GM23338 (cell line): ENCODE measurements at regions not wholly inside any gene's neighbourhood (a gene's known extent, or its start where the extent isn't known, plus 50 kb on each side); places are given as distances from the start of the nearest gene placed in this dataset.

Experiments
- CREB1 ChIP-seq: fragments of 250-450 bp; sonication (Bioruptor Pico); IDR thresholded peaks from 2 replicates; pipeline ENCODE4 v1.5.0; 2020; ENCODE audit warnings: low read depth, mild to moderate bottlenecking, moderate library complexity
- CTCF ChIP-seq, 2 experiments: fragments of 200-600 bp in 1 of 2; sonication (generic) in 1 of 2; conservative IDR thresholded peaks; 2 replicates each; pipeline versions ENCODE4 v1.5.1 to v1.6.1; 2016 to 2017; ENCODE audit warnings: antibody characterized with exemption in 2 of 2, low read depth in 2 of 2, mild to moderate bottlenecking in 2 of 2, moderate library complexity in 1 of 2
- EZH2 ChIP-seq: fragments of 200-600 bp; sonication (generic); IDR thresholded peaks from one replicate; pipeline ENCODE4 v1.8.0; 2017; ENCODE audit warnings: antibody characterized with exemption, mild to moderate bottlenecking, low read depth; ENCODE audit not compliant: unreplicated experiment
- POLR2AphosphoS5 ChIP-seq: IDR thresholded peaks from 2 replicates; pipeline ENCODE4 v1.6.1; 2016; ENCODE audit warnings: antibody characterized with exemption, low read depth
- REST ChIP-seq: IDR thresholded peaks from one replicate; pipeline ENCODE4 v1.6.1; 2018; ENCODE audit warnings: antibody characterized with exemption; ENCODE audit not compliant: unreplicated experiment
- STAT1 ChIP-seq: IDR thresholded peaks from one replicate; pipeline ENCODE4 v1.6.1; 2016; ENCODE audit warnings: antibody characterized with exemption; ENCODE audit not compliant: unreplicated experiment

- TF ChIP-seq EZH2, result no peak
- no peak for TF ChIP-seq CTCF (conservative IDR thresholded peaks at IDR 0.05; ENCODE audit: low read depth in 2 of 2)
- TF ChIP-seq REST, result no peak
- no peak for TF ChIP-seq STAT1
- no peak for TF ChIP-seq CREB1 (CRISPR knock-in tag)
- TF ChIP-seq POLR2AphosphoS5, result no peak
These were observed 72.6 kb upstream of the DMRTA1 start for GRCh38 chr9:22374051-22374450.
